ENCODE measurements at regions not wholly inside any gene's neighbourhood (a gene's known extent, or its start where the extent isn't known, plus 50 kb on each side); places are given as distances from the start of the nearest gene placed in this dataset.
A peak's percentile ranks its signal among the peaks of the same experiment; 100 is the strongest.

GRCh38 chr2:220503431-220503830 lies 876.0 kb downstream of the SLC4A3 start (continued):
- no peak for TF ChIP-seq ZNF138 (CRISPR knock-in tag; conservative IDR thresholded peaks at IDR 0.05)
- no peak for TF ChIP-seq PRDM15 (CRISPR knock-in tag; IDR thresholded peaks at IDR 0.05)
- TF ChIP-seq SMAD4 (CRISPR knock-in tag; IDR thresholded peaks at IDR 0.05), result no peak

- DNase-seq (ENCODE audit: low spot score), result peak; percentile 12
Measured at GRCh38 chr2:220504938-220505503, 877.6 kb downstream of the SLC4A3 start.

More at GRCh38 chr2:220504938-220505503, 877.6 kb downstream of the SLC4A3 start:
- Mint-ChIP-seq H3K9me3 (peaks cover 20% of the 10 kb centered on the region), H3K36me3 (peaks cover 15% of the 10 kb centered on the region), H3K4me3 (no peak overlapping the region; the same call in 1 of the 2 replicates), H3K4me1 (peaks cover 62% of the 10 kb centered on the region), H3K27ac (peak overlapping the region; percentile 86), H3K27me3 (ENCODE audit: low read depth) (no peaks in the 10 kb centered on the region)
- CTCF ChIA-PET, result interaction anchor here (1.3 kb wide), 1 partner anchor 28 kb away, joined by 3 read pairs; no protein-coding TSS in a partner anchor
- ATAC-seq, result peak; percentile 93
- POLR2A ChIA-PET, result no interaction called here
- TF ChIP-seq ZNF396 (CRISPR knock-in tag; IDR thresholded peaks at IDR 0.05; ENCODE audit: borderline replicate concordance) (0 out of 2 replicates have a peak, but pooled peaks have one; percentile 22), HMGXB4 (CRISPR knock-in tag; IDR thresholded peaks at IDR 0.05) (no peak), GTF2I (CRISPR knock-in tag; conservative IDR thresholded peaks at IDR 0.05) (no peak), ETV6 (CRISPR knock-in tag; IDR thresholded peaks at IDR 0.05) (peak; percentile 83), ZNF532 (CRISPR knock-in tag; IDR thresholded peaks at IDR 0.05; ENCODE audit: borderline replicate concordance) (peak; percentile 55; the same call in 1 of the 2 replicates), ZNF121 (CRISPR knock-in tag; IDR thresholded peaks at IDR 0.05) (peak; percentile 89), FOXP4 (CRISPR knock-in tag; IDR thresholded peaks at IDR 0.05) (peak; percentile 83; the same call in 1 of the 2 replicates), TEAD1 (CRISPR knock-in tag; IDR thresholded peaks at IDR 0.05) (peak; percentile 12; the same call in 1 of the 2 replicates), ATF2 (CRISPR knock-in tag; IDR thresholded peaks at IDR 0.05; ENCODE audit: borderline replicate concordance, low read depth) (no peak), ZNF423 (CRISPR knock-in tag; IDR thresholded peaks at IDR 0.05) (peak; percentile 3; the same call in 1 of the 2 replicates), ZNF138 (CRISPR knock-in tag; conservative IDR thresholded peaks at IDR 0.05) (0 out of 2 replicates have a peak, but pooled peaks have one; percentile 37)

Data from WTC11 (cell line).